Stromal cell of bone marrow (primary cell): ENCODE measurements at regions not wholly inside any gene's neighbourhood (a gene's known extent, or its start where the extent isn't known, plus 50 kb on each side); places are given as distances from the start of the nearest gene placed in this dataset.
"Not testable (repeated sequence)": the region's sequence is repeated elsewhere in the genome, so short reads cannot be mapped to it uniquely, and the experiment has no call there.

ENCODE experiments used
- DNase-seq: peaks from one replicate; pipeline ENCODE4 v3.0.0-alpha.2; 2012; ENCODE audit warnings: low read depth

DNA sequence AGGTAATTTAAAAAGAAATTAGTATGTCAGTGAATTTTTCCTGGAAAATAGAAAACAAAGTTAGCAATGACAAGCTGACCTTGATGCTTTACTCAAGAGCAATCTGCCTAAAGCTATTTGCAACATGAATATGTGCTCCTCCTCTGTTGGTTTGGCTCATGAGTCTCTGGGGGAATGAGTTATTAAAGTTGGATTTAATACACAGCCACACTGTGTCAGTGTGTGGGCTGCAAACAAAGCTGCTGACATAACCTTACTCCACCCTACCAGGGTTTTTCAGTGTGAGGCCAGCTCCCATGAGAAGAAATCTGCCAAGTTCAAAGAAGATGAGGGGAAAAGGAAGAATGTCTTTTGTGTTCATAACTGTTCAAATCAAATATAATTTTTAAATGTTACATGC lies 280.5 kb downstream of the TLL1 start:
- DNase-seq = peak; percentile 54

GRCh38 chr4:166162327-166162726 lies 289.3 kb downstream of the TLL1 start:
- DNase-seq = no peak

- peak; percentile 62 for DNase-seq
These were observed 292.9 kb downstream of the TLL1 start for GRCh38 chr4:166165829-166166420.

- peak; percentile 2 for DNase-seq
These were observed 296.1 kb downstream of the TLL1 start for GRCh38 chr4:166169111-166169510.

GRCh38 chr4:166172619-166173018 lies 299.6 kb downstream of the TLL1 start:
- no peak for DNase-seq

- no peak for DNase-seq
These were observed 301.9 kb downstream of the TLL1 start for GRCh38 chr4:166174717-166175490.

GRCh38 chr4:166182145-166182544 lies 309.1 kb downstream of the TLL1 start:
- DNase-seq = no peak

DNA sequence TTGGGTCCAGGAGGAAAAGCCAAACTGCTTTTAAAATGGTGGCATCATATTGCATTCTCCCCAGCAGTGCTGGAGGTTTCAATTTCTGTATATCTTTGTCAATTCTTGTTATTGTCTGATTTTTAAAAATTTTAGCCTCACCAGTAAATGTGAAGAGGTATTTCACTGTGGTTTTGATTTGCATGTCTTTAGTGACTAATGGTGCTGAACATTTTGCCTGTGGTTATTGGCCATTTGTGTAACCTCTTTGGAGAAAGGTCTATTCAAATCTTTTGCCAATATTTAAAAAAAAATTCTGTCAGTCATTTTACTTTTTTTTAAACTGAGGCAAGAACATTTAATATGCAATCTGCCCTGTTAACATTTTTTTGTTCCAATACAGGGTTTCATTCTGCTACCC lies 322.1 kb downstream of the TLL1 start:
- DNase-seq = no peak

- no peak for DNase-seq
These were observed 324.1 kb downstream of the TLL1 start for GRCh38 chr4:166197166-166197565.

DNA sequence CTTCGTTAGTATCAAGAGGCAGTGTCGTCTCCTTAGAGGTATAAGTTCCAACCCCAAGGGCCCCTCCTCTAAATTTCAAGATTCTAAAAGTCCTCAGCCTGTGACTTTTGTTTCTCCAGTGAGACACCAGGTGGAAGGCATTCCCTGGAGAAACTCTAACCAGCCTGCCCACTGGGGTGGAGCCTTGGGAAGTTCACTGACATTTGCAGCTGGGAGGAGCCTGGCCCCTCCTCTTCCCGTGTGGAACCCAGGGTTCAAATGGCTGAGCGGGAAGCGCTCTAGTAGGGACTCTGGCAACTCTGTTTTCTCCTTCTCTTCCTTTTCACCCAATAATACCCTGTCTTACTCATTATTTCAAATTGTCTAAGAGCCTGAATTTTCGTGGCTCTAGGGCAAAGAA lies 325.0 kb downstream of the TLL1 start:
- DNase-seq = no peak

GRCh38 chr4:166198516-166199310 lies 325.7 kb downstream of the TLL1 start:
- no peak for DNase-seq

DNA sequence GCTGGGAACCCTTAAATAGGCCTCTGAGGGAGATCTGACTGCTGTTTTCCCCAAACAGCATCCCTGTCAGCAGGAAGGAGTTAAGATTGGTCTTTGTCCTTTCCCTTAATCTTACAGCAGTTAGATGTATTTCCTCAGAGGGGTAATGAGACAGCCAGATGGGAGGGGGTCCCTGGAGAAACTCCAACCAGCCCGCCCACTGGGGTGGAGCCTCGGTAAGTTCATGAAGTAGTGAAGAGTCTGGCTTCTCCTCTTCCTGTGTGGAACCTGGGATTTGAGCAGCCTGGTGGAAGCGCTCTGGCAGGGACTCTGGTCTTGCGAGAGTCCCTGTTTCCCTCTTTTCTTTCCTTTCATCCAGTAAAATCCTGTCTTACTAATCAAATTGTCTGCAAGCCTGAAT lies 330.0 kb downstream of the TLL1 start:
- DNase-seq = no peak

GRCh38 chr4:166212326-166212725 lies 339.3 kb downstream of the TLL1 start:
- DNase-seq = not testable (repeated sequence)

GRCh38 chr4:166222271-166222670 lies 349.2 kb downstream of the TLL1 start:
- DNase-seq = no peak

DNA sequence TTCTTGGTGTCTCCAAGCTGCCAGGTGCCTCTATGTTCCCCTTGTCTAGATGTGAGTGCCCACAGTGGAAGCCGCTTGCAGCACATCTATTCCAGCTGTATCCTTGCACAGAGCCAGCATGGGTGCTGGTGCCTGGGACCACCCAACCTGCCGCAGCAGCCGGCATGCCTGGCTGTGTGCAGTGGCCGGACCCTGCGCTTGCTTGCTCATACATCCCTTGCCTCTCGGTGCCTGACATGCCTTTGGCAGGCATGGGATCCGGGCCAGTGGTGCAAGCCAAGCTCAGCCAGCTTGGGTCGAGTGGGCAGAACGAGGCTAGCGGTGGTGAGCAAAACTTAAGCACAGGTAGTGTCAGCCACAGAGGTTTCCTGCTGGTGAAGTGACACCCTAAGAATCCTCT lies 355.1 kb downstream of the TLL1 start:
- DNase-seq = no peak

- no peak for DNase-seq
These were observed 356.8 kb downstream of the TLL1 start for GRCh38 chr4:166229799-166230198.

- DNase-seq = no peak
These were observed 357.8 kb downstream of the TLL1 start for GRCh38 chr4:166230841-166231240.

DNA sequence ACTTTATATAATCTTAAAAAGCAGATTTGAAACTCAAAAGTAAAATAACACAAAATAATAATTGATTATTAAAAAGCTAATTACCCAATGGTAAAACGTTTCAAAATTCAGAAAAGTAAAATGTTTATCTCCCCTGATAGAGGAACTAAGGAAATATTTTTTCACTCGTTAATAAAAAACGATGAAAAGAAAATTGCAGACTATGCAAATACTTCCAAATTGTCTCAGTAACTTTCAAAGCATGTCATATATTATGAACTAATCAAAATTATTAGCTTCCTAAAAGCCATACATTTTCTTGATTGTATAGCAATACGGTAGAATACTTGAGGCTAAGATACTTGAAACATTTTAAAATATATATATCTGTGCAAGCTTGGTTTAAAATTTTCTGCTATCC lies 366.3 kb downstream of the TLL1 start:
- no peak for DNase-seq

DNA sequence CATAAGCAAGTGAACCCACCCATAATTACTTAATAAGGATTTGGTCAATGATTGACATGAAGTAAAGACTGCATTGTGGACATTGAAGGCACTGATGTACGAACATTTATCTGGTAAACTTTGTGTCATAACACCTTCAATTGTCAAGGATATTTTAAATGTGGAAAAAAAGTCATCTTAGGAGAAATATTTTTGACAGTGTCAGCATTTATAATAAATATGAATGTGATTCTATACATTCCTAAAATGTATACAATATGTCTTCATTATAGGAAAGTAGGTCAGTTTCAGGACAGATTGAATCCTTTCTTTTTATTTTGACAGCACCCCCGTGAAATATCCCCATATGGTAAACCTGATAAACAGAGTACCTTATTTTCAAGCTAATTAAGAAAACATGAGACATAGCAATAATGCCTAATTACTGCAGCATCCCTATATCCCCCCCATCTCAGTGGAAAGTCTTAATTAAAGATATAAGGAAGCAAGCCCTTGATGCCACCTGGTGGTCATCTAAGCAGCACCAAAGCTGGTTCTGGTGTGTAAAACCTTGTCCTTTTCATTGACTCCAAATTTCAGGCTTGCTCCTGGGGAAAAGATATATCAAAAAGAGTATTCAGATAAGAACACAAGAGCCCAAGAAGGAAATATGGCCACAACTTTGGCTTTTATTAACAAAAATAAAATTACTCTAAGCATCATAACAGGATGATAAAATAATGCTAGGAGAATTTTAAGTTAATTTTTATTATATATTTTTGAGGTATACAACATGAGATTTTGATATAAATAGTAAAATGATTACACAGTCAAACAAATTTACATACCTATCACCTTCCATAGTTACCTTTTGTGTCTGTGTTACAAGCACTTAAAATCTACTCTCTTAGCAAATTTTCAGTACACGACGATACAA lies 379.7 kb downstream of the TLL1 start:
- peak; percentile 8 for DNase-seq

GRCh38 chr4:166257276-166257675 lies 384.2 kb downstream of the TLL1 start:
- no peak for DNase-seq

GRCh38 chr4:166257891-166258290 lies 384.9 kb downstream of the TLL1 start:
- no peak for DNase-seq

- DNase-seq = no peak
These were observed 386.0 kb downstream of the TLL1 start for GRCh38 chr4:166259081-166259480.
